ENCODE measurements at regions not wholly inside any gene's neighbourhood (a gene's known extent, or its start where the extent isn't known, plus 50 kb on each side); places are given as distances from the start of the nearest gene placed in this dataset.

DNA sequence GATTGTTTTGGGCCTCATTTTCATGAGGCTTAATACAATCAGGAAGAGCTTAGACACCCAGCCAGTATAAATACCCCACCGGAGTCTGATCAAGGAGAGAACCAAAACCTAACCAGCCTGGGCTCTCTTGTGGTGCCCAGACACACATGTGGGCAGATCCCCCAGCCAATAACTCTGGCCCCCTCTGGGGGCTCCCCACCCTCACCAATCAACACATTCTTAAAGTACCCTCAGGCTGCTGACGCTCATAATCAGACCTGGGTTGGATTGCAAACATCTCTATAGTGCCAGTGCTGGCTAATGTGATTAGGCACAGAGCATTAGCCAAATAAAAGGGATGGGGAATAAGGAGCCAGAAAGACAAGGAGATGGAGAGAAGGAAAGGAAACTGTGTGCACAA lies 329.6 kb downstream of the BCL11A start:
- no peak for TF ChIP-seq POLR2A (IDR thresholded peaks at IDR 0.05)
- TF ChIP-seq POLR2AphosphoS5 (IDR thresholded peaks at IDR 0.05), result no peak
